UCSD-AML1 (cell line): ENCODE measurements at regions not wholly inside any gene's neighbourhood (a gene's known extent, or its start where the extent isn't known, plus 50 kb on each side); places are given as distances from the start of the nearest gene placed in this dataset.

Source experiments
- DNase-seq: peaks from one replicate; lab custom pipeline; 2025; ENCODE audit not compliant: unreplicated experiment; lab: John Stamatoyannopoulos, UW

DNA sequence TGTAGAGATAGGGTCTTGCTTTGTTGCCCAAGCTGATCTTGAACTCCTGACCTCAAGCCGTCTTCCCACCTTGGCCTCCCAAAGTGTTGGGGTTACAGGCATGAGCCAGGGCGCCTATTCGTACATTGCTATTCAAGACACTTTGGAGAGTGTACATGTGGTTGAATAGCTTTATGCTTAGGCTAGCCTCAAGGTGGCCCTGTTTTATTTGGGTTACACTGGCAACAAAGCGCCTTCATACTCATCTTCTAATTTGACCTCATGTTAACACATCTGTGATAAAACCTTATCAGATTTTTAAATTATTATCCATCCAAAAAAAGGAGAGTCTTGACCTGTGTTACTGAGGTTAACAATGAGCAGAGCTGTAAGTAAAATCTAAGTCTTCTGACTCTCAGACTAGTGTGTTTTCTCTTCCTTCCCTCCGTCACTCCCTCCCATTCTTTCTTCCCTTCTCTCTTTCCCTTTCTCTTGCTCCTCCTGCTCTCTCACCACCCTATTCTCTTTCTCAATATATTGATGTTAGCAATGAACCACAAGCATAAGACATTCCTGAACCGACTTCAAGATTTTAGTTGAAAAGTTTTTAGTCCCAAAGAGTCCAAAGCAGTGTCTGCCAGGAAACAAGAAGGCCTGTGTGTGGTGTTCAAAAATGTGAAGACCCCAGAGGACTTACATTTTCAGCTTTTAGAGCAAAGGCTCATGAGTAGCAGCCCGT is 603.7 kb upstream of the CFAP20DC start:
- DNase-seq = no peak

GRCh38 chr3:59644479-59645402 is 594.9 kb upstream of the CFAP20DC start:
- no peak for DNase-seq

DNA sequence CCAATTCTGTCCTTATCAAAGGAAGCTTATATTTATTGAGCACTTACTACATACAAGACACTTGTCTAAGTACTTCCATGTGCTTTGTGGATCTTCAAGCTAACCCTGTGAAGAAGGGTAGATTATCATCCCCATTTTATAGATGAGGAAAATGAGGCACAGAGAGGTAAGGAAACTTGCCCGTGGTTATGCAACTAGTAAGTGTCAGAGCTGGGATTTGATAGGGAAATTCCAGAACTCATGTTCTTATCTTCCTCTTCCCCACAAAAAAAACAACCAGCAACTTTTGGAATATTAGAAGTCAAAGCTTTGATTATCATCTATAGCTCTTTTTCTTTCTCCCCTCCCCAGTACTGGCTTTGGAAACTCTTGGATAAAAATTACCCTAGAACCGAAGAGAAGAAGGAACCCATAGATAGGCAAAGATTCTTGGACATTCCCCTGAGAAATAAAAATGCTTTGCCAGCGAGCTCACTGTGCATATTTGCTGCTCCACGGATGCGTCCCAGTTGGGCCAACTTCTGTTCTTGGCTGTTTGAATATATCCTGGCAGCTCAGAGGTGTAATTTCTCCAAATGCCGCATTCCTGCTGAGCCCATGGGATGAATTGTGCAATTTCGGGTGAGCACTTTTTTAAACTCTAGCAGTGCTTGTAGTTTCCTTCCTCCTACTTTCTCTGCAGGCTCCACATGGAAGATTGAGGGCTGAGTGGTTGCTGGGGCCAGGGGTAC is 591.5 kb upstream of the CFAP20DC start:
- DNase-seq = no peak

- no peak for DNase-seq
Measured at GRCh38 chr3:59632760-59633573, 583.1 kb upstream of the CFAP20DC start.

DNA sequence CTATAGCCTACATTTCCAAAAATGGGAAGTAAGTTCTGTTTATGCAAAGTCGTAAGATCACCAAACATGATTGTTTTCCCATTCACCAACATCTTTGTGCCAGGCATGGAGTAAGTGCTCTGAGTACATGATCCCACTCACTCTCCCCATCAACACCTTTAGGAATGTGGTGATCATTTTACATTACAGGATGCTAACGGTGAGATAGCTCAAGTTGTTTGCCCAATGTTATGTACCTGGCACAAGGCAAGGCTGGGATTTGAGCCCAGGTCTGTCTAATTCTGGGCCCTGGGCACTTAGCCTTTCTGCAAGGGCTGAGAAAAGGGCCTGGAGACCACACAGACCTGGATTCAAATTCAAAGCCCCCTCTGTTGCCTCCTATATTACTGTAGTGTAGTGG is 581.7 kb upstream of the CFAP20DC start:
- DNase-seq = no peak

GRCh38 chr3:59621037-59621436 is 571.2 kb upstream of the CFAP20DC start:
- no peak for DNase-seq

- DNase-seq = no peak
Measured at GRCh38 chr3:59620325-59620724, 570.5 kb upstream of the CFAP20DC start.

DNA sequence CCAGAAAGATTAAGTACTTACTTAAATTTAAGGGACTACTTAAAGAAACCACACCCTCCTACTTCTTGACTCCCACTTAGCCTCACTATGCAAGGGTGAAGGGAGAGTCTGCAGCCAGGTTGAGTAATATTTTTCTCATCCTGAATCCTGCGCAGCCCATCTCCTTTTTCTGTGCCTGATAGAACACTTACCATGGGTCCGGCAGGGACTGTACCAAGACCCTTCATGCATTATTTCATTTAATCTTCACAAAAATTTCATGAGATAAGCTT is 562.6 kb upstream of the CFAP20DC start:
- DNase-seq = no peak

- DNase-seq = no peak
Measured at GRCh38 chr3:59611649-59612443, 562.0 kb upstream of the CFAP20DC start.

DNA sequence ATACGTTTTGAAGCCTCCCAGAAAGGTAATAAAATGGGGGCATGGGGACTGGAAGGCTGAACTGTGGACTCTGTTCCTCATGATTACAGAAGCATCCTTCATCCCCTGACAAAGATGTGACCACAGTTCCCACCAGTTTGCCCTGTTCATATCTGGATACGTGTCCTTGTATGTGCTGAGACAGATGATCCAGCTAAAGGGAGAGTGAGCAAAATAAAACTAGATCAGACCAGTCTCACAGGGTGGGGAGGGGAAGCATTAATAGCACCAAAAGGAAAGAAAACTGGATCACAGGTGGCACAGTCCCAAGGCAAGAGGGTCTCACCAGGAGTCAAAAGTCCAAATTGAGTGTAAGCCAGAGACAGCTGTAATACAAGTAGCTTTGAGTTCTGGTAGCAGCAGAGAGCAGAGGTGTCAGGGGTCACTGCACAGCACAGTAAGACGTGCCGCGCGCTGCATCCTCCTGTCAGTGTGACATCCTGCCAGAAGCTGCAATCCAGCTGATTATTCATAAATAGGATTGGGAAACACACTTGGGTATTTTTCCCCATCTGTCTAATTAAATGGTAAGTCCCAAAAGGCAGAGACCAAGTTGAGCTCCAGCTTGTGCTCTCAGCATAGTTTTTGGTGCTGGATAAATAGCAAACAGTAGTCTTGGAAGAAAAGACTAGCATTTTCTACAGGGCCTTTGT is 560.0 kb upstream of the CFAP20DC start:
- no peak for DNase-seq

DNA sequence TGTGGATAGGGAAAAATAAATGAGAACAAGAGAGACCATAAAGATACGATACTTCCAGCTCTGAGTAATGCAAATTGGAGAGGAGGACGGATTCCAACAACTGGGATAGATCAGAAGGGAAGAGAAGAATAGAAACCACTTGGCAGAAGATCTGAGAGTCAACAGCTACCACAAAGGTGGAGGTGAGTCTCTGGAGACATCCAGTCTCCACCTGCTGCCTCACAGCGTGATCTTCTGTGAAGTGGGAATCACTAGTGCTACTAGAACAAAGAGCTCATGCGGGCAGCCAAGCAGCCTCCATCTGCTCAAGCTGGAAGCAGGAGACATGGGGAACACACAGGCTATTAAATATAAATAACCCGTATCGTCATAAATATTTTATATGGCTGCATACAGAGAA is 558.5 kb upstream of the CFAP20DC start:
- DNase-seq = no peak

- no peak for DNase-seq
Measured at GRCh38 chr3:59607656-59608055, 557.8 kb upstream of the CFAP20DC start.

DNA sequence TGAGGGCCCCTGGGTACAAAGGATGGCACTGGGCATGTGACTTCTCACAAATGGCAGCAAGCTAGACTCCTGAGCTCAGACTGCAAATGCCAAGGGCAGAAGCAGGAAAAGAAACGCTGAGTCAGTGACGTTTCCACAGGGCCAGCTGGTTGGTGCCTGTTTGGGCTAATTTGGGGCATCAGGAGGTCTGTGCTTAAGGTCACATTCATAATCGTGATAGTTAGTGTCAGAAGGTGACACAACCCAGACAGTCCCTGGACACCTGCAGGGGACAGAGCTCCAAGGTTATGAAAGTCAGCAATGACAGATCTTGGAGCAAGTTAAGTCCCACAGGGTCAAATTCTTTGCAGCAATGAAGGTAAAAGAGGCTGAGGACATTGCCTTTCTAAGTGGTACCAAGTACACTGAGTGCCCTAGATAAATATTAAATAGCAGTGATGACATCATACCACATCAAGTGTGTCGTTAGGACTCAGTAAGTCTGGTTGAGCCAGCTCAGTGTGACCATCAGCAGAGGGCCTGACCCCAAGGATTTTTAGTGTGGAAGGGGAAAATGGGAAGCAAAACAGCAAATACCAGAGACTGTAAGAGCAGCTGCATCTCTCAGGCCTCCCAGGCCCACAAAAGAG is 556.9 kb upstream of the CFAP20DC start:
- no peak for DNase-seq

DNA sequence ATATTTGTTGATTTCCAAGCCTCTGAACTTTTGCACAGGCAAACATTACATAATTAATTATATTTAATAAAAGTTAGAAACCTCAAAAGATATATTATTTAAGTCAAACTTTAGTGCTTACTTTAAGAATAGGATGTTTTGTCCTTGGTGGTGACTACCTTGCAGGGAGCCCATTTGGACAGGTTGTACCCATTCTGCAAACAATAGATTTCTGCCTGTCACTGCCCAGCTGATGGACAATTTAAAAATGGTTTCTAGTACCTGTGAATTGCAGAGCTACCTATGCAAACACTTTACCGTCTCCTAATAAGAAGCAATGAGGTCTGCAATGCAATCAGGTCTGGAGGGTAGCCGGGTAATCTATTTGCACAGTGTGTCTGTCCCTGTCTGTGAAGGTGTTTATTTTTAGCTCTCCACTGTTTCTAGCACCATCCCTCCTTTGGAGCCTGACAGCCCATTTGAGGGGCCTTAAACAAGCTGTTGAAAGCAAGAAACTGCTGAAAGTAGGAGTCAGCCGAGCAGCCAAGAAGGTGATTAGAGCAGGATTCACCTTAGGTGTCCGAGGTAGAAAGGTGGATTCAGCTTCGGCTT is 556.2 kb upstream of the CFAP20DC start:
- no peak for DNase-seq

GRCh38 chr3:59605318-59605717 is 555.5 kb upstream of the CFAP20DC start:
- DNase-seq = no peak

- DNase-seq = no peak
Measured at GRCh38 chr3:59601486-59601885, 551.7 kb upstream of the CFAP20DC start.

DNA sequence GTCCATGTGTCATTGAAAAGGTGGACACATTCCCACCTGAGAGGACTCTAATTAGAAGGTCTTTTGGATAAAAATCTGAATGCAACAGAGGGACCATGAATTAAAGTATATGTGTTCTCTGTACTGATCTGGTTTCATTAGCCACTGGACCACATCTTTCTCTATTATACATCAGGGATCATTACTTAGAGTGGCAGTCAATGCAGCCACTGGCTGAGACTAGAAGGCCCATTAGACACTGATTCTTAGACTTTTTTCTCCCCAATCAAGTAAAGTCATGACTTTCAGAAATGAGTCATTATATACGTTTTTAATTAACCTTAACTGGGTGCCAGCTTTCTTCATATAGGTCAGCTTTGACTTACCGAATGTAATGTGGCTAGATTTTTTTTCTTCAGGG is 550.8 kb upstream of the CFAP20DC start:
- no peak for DNase-seq

DNA sequence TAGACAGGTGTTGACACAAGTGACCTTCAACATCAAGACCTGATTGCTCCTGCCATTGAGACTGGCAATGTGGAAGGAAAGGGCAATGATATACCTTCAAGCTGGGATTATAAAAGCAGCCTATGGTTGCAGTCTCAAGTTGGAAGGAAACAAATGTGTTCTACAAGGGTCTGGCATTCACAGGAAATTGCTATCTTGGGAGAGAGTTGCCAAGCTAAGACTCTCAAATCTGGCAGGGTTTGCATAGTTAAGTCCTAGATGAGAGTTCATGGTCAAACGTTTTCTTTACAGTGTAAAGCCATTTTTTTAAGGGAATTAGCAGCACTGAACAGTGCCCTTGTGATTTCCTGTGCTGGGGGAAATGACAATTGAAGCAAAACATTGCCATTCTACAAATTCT is 546.9 kb upstream of the CFAP20DC start:
- no peak for DNase-seq

- DNase-seq = no peak
Measured at GRCh38 chr3:59595830-59596229, 546.0 kb upstream of the CFAP20DC start.
